ENCODE measurements at regions not wholly inside any gene's neighbourhood (a gene's known extent, or its start where the extent isn't known, plus 50 kb on each side); places are given as distances from the start of the nearest gene placed in this dataset.

DNA sequence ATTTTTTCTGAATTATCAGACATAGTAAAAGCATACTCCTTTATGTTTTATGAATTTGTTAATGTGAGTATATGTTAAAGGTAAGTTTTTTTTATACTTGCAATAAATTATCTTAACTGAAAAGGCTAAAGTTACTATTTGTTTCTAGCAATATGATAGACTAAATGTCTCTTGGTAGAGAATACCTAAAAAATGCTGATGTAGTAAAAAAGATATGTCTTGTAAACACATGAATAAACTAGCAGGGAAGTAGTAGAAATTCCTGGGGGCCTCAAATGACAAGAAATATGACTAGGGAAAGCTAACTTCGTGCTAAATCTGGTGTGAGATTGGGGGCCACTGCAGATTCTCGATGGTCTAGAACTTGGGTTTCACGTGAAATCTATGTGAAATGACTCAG, 188.1 kb upstream of the CACNA1E start:
- TF ChIP-seq, protein P1, sequence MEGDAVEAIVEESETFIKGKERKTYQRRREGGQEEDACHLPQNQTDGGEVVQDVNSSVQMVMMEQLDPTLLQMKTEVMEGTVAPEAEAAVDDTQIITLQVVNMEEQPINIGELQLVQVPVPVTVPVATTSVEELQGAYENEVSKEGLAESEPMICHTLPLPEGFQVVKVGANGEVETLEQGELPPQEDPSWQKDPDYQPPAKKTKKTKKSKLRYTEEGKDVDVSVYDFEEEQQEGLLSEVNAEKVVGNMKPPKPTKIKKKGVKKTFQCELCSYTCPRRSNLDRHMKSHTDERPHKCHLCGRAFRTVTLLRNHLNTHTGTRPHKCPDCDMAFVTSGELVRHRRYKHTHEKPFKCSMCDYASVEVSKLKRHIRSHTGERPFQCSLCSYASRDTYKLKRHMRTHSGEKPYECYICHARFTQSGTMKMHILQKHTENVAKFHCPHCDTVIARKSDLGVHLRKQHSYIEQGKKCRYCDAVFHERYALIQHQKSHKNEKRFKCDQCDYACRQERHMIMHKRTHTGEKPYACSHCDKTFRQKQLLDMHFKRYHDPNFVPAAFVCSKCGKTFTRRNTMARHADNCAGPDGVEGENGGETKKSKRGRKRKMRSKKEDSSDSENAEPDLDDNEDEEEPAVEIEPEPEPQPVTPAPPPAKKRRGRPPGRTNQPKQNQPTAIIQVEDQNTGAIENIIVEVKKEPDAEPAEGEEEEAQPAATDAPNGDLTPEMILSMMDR (conservative IDR thresholded peaks at IDR 0.05; ENCODE audit: low read length) = no peak
- TF ChIP-seq EZH2phosphoT487 (IDR thresholded peaks at IDR 0.05; ENCODE audit: borderline replicate concordance) = no peak

Data from Loucy (cell line).